ENCODE measurements at regions not wholly inside any gene's neighbourhood (a gene's known extent, or its start where the extent isn't known, plus 50 kb on each side); places are given as distances from the start of the nearest gene placed in this dataset.

GRCh38 chr10:9229702-9230244 lies 1175.3 kb downstream of the GATA3 start:
- no peak for TF ChIP-seq CTCF (IDR thresholded peaks at IDR 0.05; ENCODE audit: borderline replicate concordance, insufficient read depth, low read depth, low read length)
- no peak overlapping the region for H3K4me3 ChIP-seq (ENCODE audit: low read depth, low read length)

GRCh38 chr10:9230625-9231024 lies 1176.1 kb downstream of the GATA3 start:
- H3K4me3 ChIP-seq (ENCODE audit: low read depth, low read length): no peak overlapping the region
- no peak for TF ChIP-seq CTCF (IDR thresholded peaks at IDR 0.05; ENCODE audit: borderline replicate concordance, insufficient read depth, low read depth, low read length)

DNA sequence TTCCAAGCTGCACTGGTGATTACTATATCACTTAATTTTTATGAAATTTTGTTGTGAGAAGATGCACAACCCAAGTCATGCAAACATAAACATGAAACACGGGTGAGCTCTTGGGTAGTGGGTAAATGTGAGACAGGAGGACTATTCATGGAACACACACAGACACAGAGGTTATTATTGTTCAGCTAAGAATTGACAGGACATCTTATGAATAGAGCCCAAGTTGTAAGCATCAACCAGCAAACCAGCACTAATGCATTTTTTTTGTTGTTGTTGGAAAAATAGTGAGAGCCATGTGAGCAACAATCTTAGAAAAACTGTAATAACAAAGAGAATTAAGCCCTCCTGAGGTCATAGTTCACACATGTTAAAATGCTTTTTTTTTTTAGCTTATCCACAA lies 1179.7 kb downstream of the GATA3 start:
- no peak for TF ChIP-seq CTCF (IDR thresholded peaks at IDR 0.05; ENCODE audit: borderline replicate concordance, insufficient read depth, low read depth, low read length)
- H3K4me3 ChIP-seq (ENCODE audit: low read depth, low read length): no peak overlapping the region

DNA sequence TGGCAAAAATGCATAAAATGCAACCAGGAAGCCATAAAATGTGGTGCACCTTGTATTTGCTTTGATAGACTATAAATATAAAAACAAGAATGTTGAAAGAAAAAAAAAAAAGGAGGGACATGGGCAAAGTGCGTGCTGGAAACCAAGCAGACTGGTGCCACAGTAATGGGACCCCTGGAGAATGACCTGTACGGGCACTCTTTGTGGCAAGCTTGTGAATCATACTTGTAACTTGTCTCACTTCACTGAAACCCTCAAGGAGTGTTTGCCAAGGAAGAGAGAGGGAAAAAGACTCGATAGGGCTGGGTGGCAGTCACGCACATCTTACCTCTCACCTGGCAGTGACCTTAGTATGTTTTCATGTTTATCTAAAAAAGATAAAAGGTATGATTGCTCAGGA lies 1183.6 kb downstream of the GATA3 start:
- TF ChIP-seq CTCF (IDR thresholded peaks at IDR 0.05; ENCODE audit: borderline replicate concordance, insufficient read depth, low read depth, low read length): no peak
- H3K4me3 ChIP-seq (ENCODE audit: low read depth, low read length): no peak overlapping the region

GRCh38 chr10:9239298-9239697 lies 1184.8 kb downstream of the GATA3 start:
- H3K4me3 ChIP-seq (ENCODE audit: low read depth, low read length): no peak overlapping the region
- no peak for TF ChIP-seq CTCF (IDR thresholded peaks at IDR 0.05; ENCODE audit: borderline replicate concordance, insufficient read depth, low read depth, low read length)

GRCh38 chr10:9243941-9244411 lies 1189.5 kb downstream of the GATA3 start:
- TF ChIP-seq CTCF (IDR thresholded peaks at IDR 0.05; ENCODE audit: borderline replicate concordance, insufficient read depth, low read depth, low read length): no peak
- H3K4me3 ChIP-seq (ENCODE audit: low read depth, low read length): no peak overlapping the region

GRCh38 chr10:9244864-9245263 lies 1190.4 kb downstream of the GATA3 start:
- TF ChIP-seq CTCF (IDR thresholded peaks at IDR 0.05; ENCODE audit: borderline replicate concordance, insufficient read depth, low read depth, low read length): no peak
- no peak overlapping the region for H3K4me3 ChIP-seq (ENCODE audit: low read depth, low read length)

Measured in GM12875 (cell line).